ENCODE measurements at regions not wholly inside any gene's neighbourhood (a gene's known extent, or its start where the extent isn't known, plus 50 kb on each side); places are given as distances from the start of the nearest gene placed in this dataset.

DNA sequence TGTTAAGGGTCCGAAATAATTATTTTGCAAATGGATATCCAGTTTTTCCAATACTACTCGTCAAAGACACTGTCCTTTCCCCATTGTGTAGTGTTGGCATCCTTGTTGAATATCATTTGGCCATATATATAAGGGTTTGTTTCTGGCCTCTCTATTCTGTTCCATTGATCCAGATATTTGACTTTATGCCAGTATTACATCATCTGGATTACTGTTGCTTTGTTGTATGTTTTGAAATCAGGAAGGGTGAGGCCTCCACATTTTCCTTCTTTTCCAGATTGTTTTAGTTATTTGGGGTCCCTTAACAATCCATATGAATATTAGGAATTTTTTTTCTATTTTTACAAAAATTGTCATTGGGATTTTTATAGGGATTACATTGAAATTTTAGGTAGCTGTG is 244.1 kb downstream of the GPD2 start:
- TF ChIP-seq, protein P1, sequence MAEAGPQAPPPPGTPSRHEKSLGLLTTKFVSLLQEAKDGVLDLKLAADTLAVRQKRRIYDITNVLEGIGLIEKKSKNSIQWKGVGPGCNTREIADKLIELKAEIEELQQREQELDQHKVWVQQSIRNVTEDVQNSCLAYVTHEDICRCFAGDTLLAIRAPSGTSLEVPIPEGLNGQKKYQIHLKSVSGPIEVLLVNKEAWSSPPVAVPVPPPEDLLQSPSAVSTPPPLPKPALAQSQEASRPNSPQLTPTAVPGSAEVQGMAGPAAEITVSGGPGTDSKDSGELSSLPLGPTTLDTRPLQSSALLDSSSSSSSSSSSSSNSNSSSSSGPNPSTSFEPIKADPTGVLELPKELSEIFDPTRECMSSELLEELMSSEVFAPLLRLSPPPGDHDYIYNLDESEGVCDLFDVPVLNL (CRISPR knock-in tag; IDR thresholded peaks at IDR 0.05; ENCODE audit: borderline replicate concordance, low read depth) = no peak
- TF ChIP-seq, protein P2, sequence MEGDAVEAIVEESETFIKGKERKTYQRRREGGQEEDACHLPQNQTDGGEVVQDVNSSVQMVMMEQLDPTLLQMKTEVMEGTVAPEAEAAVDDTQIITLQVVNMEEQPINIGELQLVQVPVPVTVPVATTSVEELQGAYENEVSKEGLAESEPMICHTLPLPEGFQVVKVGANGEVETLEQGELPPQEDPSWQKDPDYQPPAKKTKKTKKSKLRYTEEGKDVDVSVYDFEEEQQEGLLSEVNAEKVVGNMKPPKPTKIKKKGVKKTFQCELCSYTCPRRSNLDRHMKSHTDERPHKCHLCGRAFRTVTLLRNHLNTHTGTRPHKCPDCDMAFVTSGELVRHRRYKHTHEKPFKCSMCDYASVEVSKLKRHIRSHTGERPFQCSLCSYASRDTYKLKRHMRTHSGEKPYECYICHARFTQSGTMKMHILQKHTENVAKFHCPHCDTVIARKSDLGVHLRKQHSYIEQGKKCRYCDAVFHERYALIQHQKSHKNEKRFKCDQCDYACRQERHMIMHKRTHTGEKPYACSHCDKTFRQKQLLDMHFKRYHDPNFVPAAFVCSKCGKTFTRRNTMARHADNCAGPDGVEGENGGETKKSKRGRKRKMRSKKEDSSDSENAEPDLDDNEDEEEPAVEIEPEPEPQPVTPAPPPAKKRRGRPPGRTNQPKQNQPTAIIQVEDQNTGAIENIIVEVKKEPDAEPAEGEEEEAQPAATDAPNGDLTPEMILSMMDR (IDR thresholded peaks at IDR 0.05) = no peak
- TF ChIP-seq, protein P3, sequence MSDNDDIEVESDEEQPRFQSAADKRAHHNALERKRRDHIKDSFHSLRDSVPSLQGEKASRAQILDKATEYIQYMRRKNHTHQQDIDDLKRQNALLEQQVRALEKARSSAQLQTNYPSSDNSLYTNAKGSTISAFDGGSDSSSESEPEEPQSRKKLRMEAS (CRISPR knock-in tag; IDR thresholded peaks at IDR 0.05) = no peak
- TF ChIP-seq, protein P4, sequence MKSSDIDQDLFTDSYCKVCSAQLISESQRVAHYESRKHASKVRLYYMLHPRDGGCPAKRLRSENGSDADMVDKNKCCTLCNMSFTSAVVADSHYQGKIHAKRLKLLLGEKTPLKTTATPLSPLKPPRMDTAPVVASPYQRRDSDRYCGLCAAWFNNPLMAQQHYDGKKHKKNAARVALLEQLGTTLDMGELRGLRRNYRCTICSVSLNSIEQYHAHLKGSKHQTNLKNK (CRISPR knock-in tag; IDR thresholded peaks at IDR 0.05) = no peak
- TF ChIP-seq FOXP1 (CRISPR knock-in tag; IDR thresholded peaks at IDR 0.05; ENCODE audit: borderline replicate concordance) = no peak
- no peak for TF ChIP-seq NR2C2 (CRISPR knock-in tag; IDR thresholded peaks at IDR 0.05)
- no peak for TF ChIP-seq ZNF121 (CRISPR knock-in tag; IDR thresholded peaks at IDR 0.05)
- no peak for TF ChIP-seq ATF1 (CRISPR knock-in tag; IDR thresholded peaks at IDR 0.05)
- no peak for TF ChIP-seq ZNF232 (CRISPR knock-in tag; IDR thresholded peaks at IDR 0.05)
- no peak for TF ChIP-seq JUN (CRISPR knock-in tag; IDR thresholded peaks at IDR 0.05)
- TF ChIP-seq NFE2L1 (CRISPR knock-in tag; IDR thresholded peaks at IDR 0.05) = no peak
